ENCODE measurements at regions not wholly inside any gene's neighbourhood (a gene's known extent, or its start where the extent isn't known, plus 50 kb on each side); places are given as distances from the start of the nearest gene placed in this dataset.
"Not testable (repeated sequence)": the region's sequence is repeated elsewhere in the genome, so short reads cannot be mapped to it uniquely, and the experiment has no call there.

GRCh38 chr9:73444821-73445220, 293.2 kb downstream of the ANXA1 start:
- no peak overlapping the region for H3K4me3 ChIP-seq (ENCODE audit: low read depth, low read length)
- H3K27me3 ChIP-seq (ENCODE audit: control insufficient read depth, insufficient read depth, low read length): no peaks in the 10 kb centered on the region
- no peak for TF ChIP-seq CTCF (IDR thresholded peaks at IDR 0.05; ENCODE audit: insufficient read depth, low read length, poor library complexity, severe bottlenecking)
- no peak for DNase-seq (ENCODE audit: low read depth)
- H3K36me3 ChIP-seq (ENCODE audit: control insufficient read depth, insufficient read depth, low read length): no peaks in the 10 kb centered on the region

- H3K36me3 ChIP-seq (ENCODE audit: control insufficient read depth, insufficient read depth, low read length); H3K4me3 ChIP-seq (ENCODE audit: low read depth, low read length); DNase-seq (ENCODE audit: low read depth); H3K27me3 ChIP-seq (ENCODE audit: control insufficient read depth, insufficient read depth, low read length): not testable (repeated sequence)
Measured at GRCh38 chr9:73445384-73445783, 293.7 kb downstream of the ANXA1 start.

- H3K4me3 ChIP-seq (ENCODE audit: low read depth, low read length): no peak overlapping the region
- no peak for TF ChIP-seq CTCF (IDR thresholded peaks at IDR 0.05; ENCODE audit: insufficient read depth, low read length, poor library complexity, severe bottlenecking)
Measured at GRCh38 chr9:73446306-73446705, 294.6 kb downstream of the ANXA1 start.

GRCh38 chr9:73451003-73451402, 299.3 kb downstream of the ANXA1 start:
- peak; percentile 45 for DNase-seq (ENCODE audit: low read depth)
- Histone ChIP-seq H3K4me3 (ENCODE audit: low read depth, low read length) (no peak overlapping the region), H3K36me3 (ENCODE audit: control insufficient read depth, insufficient read depth, low read length) (no peaks in the 10 kb centered on the region), H3K27me3 (ENCODE audit: control insufficient read depth, insufficient read depth, low read length) (no peaks in the 10 kb centered on the region)
- no peak for TF ChIP-seq CTCF (IDR thresholded peaks at IDR 0.05; ENCODE audit: insufficient read depth, low read length, poor library complexity, severe bottlenecking)

More at GRCh38 chr9:73446306-73446705, 294.6 kb downstream of the ANXA1 start:
- H3K36me3 ChIP-seq (ENCODE audit: control insufficient read depth, insufficient read depth, low read length): no peaks in the 10 kb centered on the region
- DNase-seq (ENCODE audit: low read depth): no peak
- H3K27me3 ChIP-seq (ENCODE audit: control insufficient read depth, insufficient read depth, low read length): no peaks in the 10 kb centered on the region

GRCh38 chr9:73459817-73460216, 308.2 kb downstream of the ANXA1 start:
- Histone ChIP-seq H3K4me3 (ENCODE audit: low read depth, low read length) (no peak overlapping the region), H3K36me3 (ENCODE audit: control insufficient read depth, insufficient read depth, low read length) (no peaks in the 10 kb centered on the region), H3K27me3 (ENCODE audit: control insufficient read depth, insufficient read depth, low read length) (no peaks in the 10 kb centered on the region)
- TF ChIP-seq CTCF (IDR thresholded peaks at IDR 0.05; ENCODE audit: insufficient read depth, low read length, poor library complexity, severe bottlenecking): no peak
- DNase-seq (ENCODE audit: low read depth): no peak

- no peaks in the 10 kb centered on the region for H3K27me3 ChIP-seq (ENCODE audit: control insufficient read depth, insufficient read depth, low read length)
- DNase-seq (ENCODE audit: low read depth): no peak
- H3K36me3 ChIP-seq (ENCODE audit: control insufficient read depth, insufficient read depth, low read length): no peaks in the 10 kb centered on the region
- H3K4me3 ChIP-seq (ENCODE audit: low read depth, low read length): no peak overlapping the region
- no peak for TF ChIP-seq CTCF (IDR thresholded peaks at IDR 0.05; ENCODE audit: insufficient read depth, low read length, poor library complexity, severe bottlenecking)
Measured at GRCh38 chr9:73468716-73469115, 317.1 kb downstream of the ANXA1 start.

All from kidney epithelial cell (primary cell).